ENCODE measurements at regions not wholly inside any gene's neighbourhood (a gene's known extent, or its start where the extent isn't known, plus 50 kb on each side); places are given as distances from the start of the nearest gene placed in this dataset.

GRCh38 chr15:31525185-31525695 is 198.6 kb downstream of the KLF13 start:
- ChIA-PET POLR2A (no interaction called here), CTCF (no interaction called here)
- no peaks in the 10 kb centered on the region for H3K9me3 ChIP-seq (replicated peaks; ENCODE audit: control insufficient read depth, insufficient read depth, low read length)
- no peak overlapping the region for H3K27ac ChIP-seq (ENCODE audit: insufficient read depth, low read depth, low read length)
- dilution Hi-C loops (cut with MboI; ENCODE audit: extremely low pct_ligation_motif_present, low sequenced_read_pairs) (no loop called here), intact Hi-C loops (cut with micrococcal nuclease) (no loop called here)
- TF ChIP-seq MAX (IDR thresholded peaks at IDR 0.05; ENCODE audit: insufficient read depth, insufficient read length): no peak
- no peak for TF ChIP-seq MYC (IDR thresholded peaks at IDR 0.05; ENCODE audit: low read depth, low read length)
- TF ChIP-seq GATA2 (IDR thresholded peaks at IDR 0.05; ENCODE audit: insufficient read depth, insufficient read length, low read depth, low read length): no peak
- TF ChIP-seq, protein P1, sequence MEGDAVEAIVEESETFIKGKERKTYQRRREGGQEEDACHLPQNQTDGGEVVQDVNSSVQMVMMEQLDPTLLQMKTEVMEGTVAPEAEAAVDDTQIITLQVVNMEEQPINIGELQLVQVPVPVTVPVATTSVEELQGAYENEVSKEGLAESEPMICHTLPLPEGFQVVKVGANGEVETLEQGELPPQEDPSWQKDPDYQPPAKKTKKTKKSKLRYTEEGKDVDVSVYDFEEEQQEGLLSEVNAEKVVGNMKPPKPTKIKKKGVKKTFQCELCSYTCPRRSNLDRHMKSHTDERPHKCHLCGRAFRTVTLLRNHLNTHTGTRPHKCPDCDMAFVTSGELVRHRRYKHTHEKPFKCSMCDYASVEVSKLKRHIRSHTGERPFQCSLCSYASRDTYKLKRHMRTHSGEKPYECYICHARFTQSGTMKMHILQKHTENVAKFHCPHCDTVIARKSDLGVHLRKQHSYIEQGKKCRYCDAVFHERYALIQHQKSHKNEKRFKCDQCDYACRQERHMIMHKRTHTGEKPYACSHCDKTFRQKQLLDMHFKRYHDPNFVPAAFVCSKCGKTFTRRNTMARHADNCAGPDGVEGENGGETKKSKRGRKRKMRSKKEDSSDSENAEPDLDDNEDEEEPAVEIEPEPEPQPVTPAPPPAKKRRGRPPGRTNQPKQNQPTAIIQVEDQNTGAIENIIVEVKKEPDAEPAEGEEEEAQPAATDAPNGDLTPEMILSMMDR (IDR thresholded peaks at IDR 0.05; ENCODE audit: extremely low read depth in 1 of 2, insufficient read depth in 1 of 2, low read depth in 1 of 2, low read length in 2 of 2): no peak
- no peak for TF ChIP-seq FOS (IDR thresholded peaks at IDR 0.05; ENCODE audit: borderline replicate concordance, insufficient read depth, low read length)
- TF ChIP-seq POLR2AphosphoS5 (IDR thresholded peaks at IDR 0.05; ENCODE audit: insufficient read depth, low read depth, low read length): no peak
- TF ChIP-seq JUN (IDR thresholded peaks at IDR 0.05; ENCODE audit: borderline replicate concordance, insufficient read depth, insufficient read length, low read depth): no peak
- TF ChIP-seq POLR2A (IDR thresholded peaks at IDR 0.05; ENCODE audit: low read depth, low read length): no peak
- H3K9me1 ChIP-seq (replicated peaks; ENCODE audit: control insufficient read depth, extremely low read depth, insufficient read depth, low read length): no peaks in the 10 kb centered on the region
- H3K4me3 ChIP-seq (replicated peaks in 1 of 3; ENCODE audit: insufficient read depth in 1 of 3, low read depth in 1 of 3, low read length in 3 of 3): no peak overlapping the region
- H3K79me2 ChIP-seq (ENCODE audit: control insufficient read depth, insufficient read depth, low read length): no peaks in the 10 kb centered on the region
- no peaks in the 10 kb centered on the region for H3K27me3 ChIP-seq (ENCODE audit: control insufficient read depth in 2 of 2, insufficient read depth in 2 of 2, low read length in 2 of 2)
- no peak overlapping the region for H2AFZ ChIP-seq (ENCODE audit: low read depth, low read length)
- BruUV-seq (replicated peaks): no TSS peak
- H3K4me1 ChIP-seq (ENCODE audit: control insufficient read depth, extremely low read depth, insufficient read depth, low read length): no peaks in the 10 kb centered on the region
- H3K36me3 ChIP-seq (ENCODE audit: control insufficient read depth in 2 of 2, extremely low read depth in 1 of 2, insufficient read depth in 2 of 2, low read length in 2 of 2): no peaks in the 10 kb centered on the region
- H3K9ac ChIP-seq (replicated peaks; ENCODE audit: extremely low read depth, insufficient read depth, low read length): no peak overlapping the region
- no peak for DNase-seq (ENCODE audit: low read depth, low spot score)
- no peaks in the 10 kb centered on the region for H4K20me1 ChIP-seq (replicated peaks; ENCODE audit: control insufficient read depth, extremely low read depth, insufficient read depth, low read length)
- no peak for FAIRE-seq
- no peak overlapping the region for H3K4me2 ChIP-seq (ENCODE audit: insufficient read depth, low read length)

Data from endothelial cell of umbilical vein (primary cell).